Nephron (organoid): ENCODE measurements at regions not wholly inside any gene's neighbourhood (a gene's known extent, or its start where the extent isn't known, plus 50 kb on each side); places are given as distances from the start of the nearest gene placed in this dataset.

ENCODE experiments used
- H3K27ac Mint-ChIP-seq, 3 experiments: 2 replicates each; pipeline ENCODE4 v1.8.0; 2020; ENCODE audit warnings: mixed read lengths in 3 of 3, mild to moderate bottlenecking in 2 of 3, moderate library complexity in 1 of 3
- H3K27me3 Mint-ChIP-seq: 2 replicates; pipeline ENCODE4 v1.8.0; 2021; ENCODE audit warnings: low read depth, mild to moderate bottlenecking, moderate library complexity, mixed read lengths
- H3K36me3 Mint-ChIP-seq: 2 replicates; pipeline ENCODE4 v1.8.0; 2020; ENCODE audit warnings: low read depth, mixed read lengths
- H3K4me1 Mint-ChIP-seq: 2 replicates; pipeline ENCODE4 v1.8.0; 2020; ENCODE audit warnings: mixed read lengths
- H3K4me3 Mint-ChIP-seq, 3 experiments: 2 replicates each; pipeline ENCODE4 v1.8.0; 2020; ENCODE audit warnings: mild to moderate bottlenecking in 3 of 3, mixed read lengths in 3 of 3, moderate library complexity in 2 of 3
- H3K9me3 Mint-ChIP-seq: 2 replicates; pipeline ENCODE4 v1.8.0; 2020; ENCODE audit warnings: mixed read lengths
- CTCF ChIP-seq, 3 experiments: fragments of 200-600 bp; sonication (generic); IDR thresholded peaks; one replicate each; pipeline ENCODE4 v1.5.0; 2021; ENCODE audit warnings: antibody characterized with exemption in 3 of 3; ENCODE audit not compliant: unreplicated experiment in 3 of 3

GRCh38 chr5:175107865-175108264 lies 336.1 kb downstream of the DRD1 start:
- Mint-ChIP-seq H3K4me1 (no peaks in the 10 kb centered on the region), H3K27ac (no peak overlapping the region), H3K4me3 (no peak overlapping the region), H3K36me3 (no peaks in the 10 kb centered on the region), H3K27me3 (peaks cover 20% of the 10 kb centered on the region), H3K9me3 (peaks cover 6% of the 10 kb centered on the region)
- no peak for TF ChIP-seq CTCF (IDR thresholded peaks at IDR 0.05; ENCODE audit: unreplicated experiment in 3 of 3)

- Mint-ChIP-seq H3K36me3 (no peaks in the 10 kb centered on the region), H3K4me1 (no peaks in the 10 kb centered on the region), H3K27me3 (peaks cover 20% of the 10 kb centered on the region), H3K27ac (no peak overlapping the region), H3K4me3 (no peak overlapping the region), H3K9me3 (peaks cover 6% of the 10 kb centered on the region)
- no peak for TF ChIP-seq CTCF (IDR thresholded peaks at IDR 0.05; ENCODE audit: unreplicated experiment in 3 of 3)
Measured at GRCh38 chr5:175107028-175107588, 336.9 kb downstream of the DRD1 start.

- H3K36me3 Mint-ChIP-seq, result no peaks in the 10 kb centered on the region
- peaks cover 6% of the 10 kb centered on the region for H3K9me3 Mint-ChIP-seq
- TF ChIP-seq CTCF (IDR thresholded peaks at IDR 0.05; ENCODE audit: unreplicated experiment in 3 of 3), result no peak
Measured at GRCh38 chr5:175104677-175105076, 339.3 kb downstream of the DRD1 start.

GRCh38 chr5:175103746-175104145 lies 340.2 kb downstream of the DRD1 start:
- Mint-ChIP-seq H3K27ac (no peak overlapping the region), H3K4me1 (no peaks in the 10 kb centered on the region), H3K9me3 (peaks cover 2% of the 10 kb centered on the region), H3K27me3 (peaks cover 20% of the 10 kb centered on the region), H3K36me3 (no peaks in the 10 kb centered on the region), H3K4me3 (no peak overlapping the region)
- no peak for TF ChIP-seq CTCF (IDR thresholded peaks at IDR 0.05; ENCODE audit: unreplicated experiment in 3 of 3)

More at GRCh38 chr5:175104677-175105076, 339.3 kb downstream of the DRD1 start:
- Mint-ChIP-seq H3K27ac (no peak overlapping the region), H3K27me3 (peaks cover 20% of the 10 kb centered on the region), H3K4me1 (no peaks in the 10 kb centered on the region), H3K4me3 (no peak overlapping the region)

GRCh38 chr5:175102717-175103116 lies 341.3 kb downstream of the DRD1 start:
- Mint-ChIP-seq H3K4me1 (peaks cover 7% of the 10 kb centered on the region), H3K27me3 (peaks cover 24% of the 10 kb centered on the region), H3K36me3 (no peaks in the 10 kb centered on the region), H3K27ac (no peak overlapping the region), H3K9me3 (peaks cover 2% of the 10 kb centered on the region), H3K4me3 (no peak overlapping the region)
- TF ChIP-seq CTCF (IDR thresholded peaks at IDR 0.05; ENCODE audit: unreplicated experiment in 3 of 3), result no peak

- Mint-ChIP-seq H3K4me1 (peaks cover 7% of the 10 kb centered on the region), H3K4me3 (no peak overlapping the region), H3K36me3 (no peaks in the 10 kb centered on the region), H3K27ac (no peak overlapping the region), H3K27me3 (peaks cover 23% of the 10 kb centered on the region), H3K9me3 (no peaks in the 10 kb centered on the region)
- TF ChIP-seq CTCF (IDR thresholded peaks at IDR 0.05; ENCODE audit: unreplicated experiment in 3 of 3), result no peak
Measured at GRCh38 chr5:175098301-175098700, 345.7 kb downstream of the DRD1 start.
